T-cell (primary cell): ENCODE measurements at regions not wholly inside any gene's neighbourhood (a gene's known extent, or its start where the extent isn't known, plus 50 kb on each side); places are given as distances from the start of the nearest gene placed in this dataset.
"Not testable (repeated sequence)": the region's sequence is repeated elsewhere in the genome, so short reads cannot be mapped to it uniquely, and the experiment has no call there.

ENCODE experiments used
- ATAC-seq, 4 experiments: fragments of 200-7000 bp in 3 of 4; fragments of 150-1000 bp in 1 of 4; cut with Tn5 transposase; replicated peaks in 1 of 4; 1 replicate in 3 of 4; 2 replicates in 1 of 4; pipeline ENCODE4 v1.10.0; 2021; ENCODE audit warnings: moderate library complexity in 3 of 4, mild to moderate bottlenecking in 2 of 4, moderate number of reproducible peaks in 1 of 4
- CTCF ChIA-PET, 2 donors: fragments of 300-600 bp; sonication (Branson Sonifier 250); formaldehyde crosslinking; loops; one replicate each; lab custom pipeline; 2022; ENCODE audit warnings: antibody characterized with exemption in 2 of 2; lab: Charles Lee
- POLR2A ChIA-PET, 2 donors: fragments of 300-600 bp; sonication (Branson Sonifier 250); formaldehyde crosslinking; loops; one replicate each; lab custom pipeline; 2022; ENCODE audit warnings: antibody characterized with exemption in 2 of 2; lab: Charles Lee
- DNase-seq, 35 experiments: peaks; one replicate each; pipeline versions ENCODE4 v3.0.0 to v3.0.0-alpha.2; 2013 to 2023
- H3K27ac ChIP-seq: one replicate; pipeline ENCODE4 v1.5.1; 2013; ENCODE audit warnings: low read length
- H3K27me3 ChIP-seq, 2 experiments: replicated peaks in 1 of 2; 1 replicate in 1 of 2; 2 replicates in 1 of 2; pipeline versions ENCODE4 v1.6.1 to v1.7.0; 2013; ENCODE audit warnings: low read length in 1 of 2, mixed read lengths in 1 of 2; ENCODE audit not compliant: control insufficient read depth in 2 of 2, insufficient read depth in 2 of 2; ENCODE audit errors: extremely low read depth in 1 of 2
- H3K36me3 ChIP-seq, 2 donors: 1 replicate in 1 of 2; 2 replicates in 1 of 2; pipeline versions ENCODE4 v1.6.1 to v1.7.0; 2013; ENCODE audit warnings: low read length in 1 of 2; ENCODE audit not compliant: control insufficient read depth in 2 of 2, insufficient read depth in 1 of 2; ENCODE audit errors: extremely low read depth in 1 of 2
- H3K4me1 ChIP-seq, 2 experiments: 1 replicate in 1 of 2; 2 replicates in 1 of 2; pipeline versions ENCODE4 v1.6.1 to v1.7.0; 2013; ENCODE audit warnings: low read length in 2 of 2, mixed read lengths in 1 of 2; ENCODE audit not compliant: insufficient read depth in 2 of 2, control insufficient read depth in 1 of 2; ENCODE audit errors: extremely low read depth in 1 of 2
- H3K4me3 ChIP-seq, 2 donors: 1 replicate in 1 of 2; 2 replicates in 1 of 2; pipeline versions ENCODE4 v1.5.1 to v1.7.0; 2013; ENCODE audit warnings: mild to moderate bottlenecking in 2 of 2, low read length in 1 of 2, moderate library complexity in 1 of 2; ENCODE audit not compliant: control insufficient read depth in 1 of 2; ENCODE audit errors: extremely low read depth in 1 of 2
- H3K9me3 ChIP-seq: 2 replicates; pipeline ENCODE4 v1.7.0; 2013
- H3K27ac Mint-ChIP-seq, 2 donors: one replicate each; pipeline ENCODE4 v1.8.0; 2020 to 2021; ENCODE audit warnings: mild to moderate bottlenecking in 2 of 2, mixed read lengths in 2 of 2
- H3K27me3 Mint-ChIP-seq, 2 donors: one replicate each; pipeline ENCODE4 v1.8.0; 2021 to 2022; ENCODE audit warnings: mixed read lengths in 2 of 2
- H3K36me3 Mint-ChIP-seq: one replicate; pipeline ENCODE4 v1.8.0; 2021; ENCODE audit warnings: mixed read lengths
- H3K4me1 Mint-ChIP-seq, 3 donors: one replicate each; pipeline ENCODE4 v1.8.0; 2020 to 2022; ENCODE audit warnings: mixed read lengths in 3 of 3, mild to moderate bottlenecking in 1 of 3
- H3K4me3 Mint-ChIP-seq, 3 donors: one replicate each; pipeline ENCODE4 v1.8.0; 2020 to 2022; ENCODE audit warnings: mild to moderate bottlenecking in 3 of 3, mixed read lengths in 3 of 3, moderate library complexity in 3 of 3
- H3K9me3 Mint-ChIP-seq, 3 donors: one replicate each; pipeline ENCODE4 v1.8.0; 2020 to 2022; ENCODE audit warnings: mixed read lengths in 3 of 3
- WGBS: methylation state at CpG from one replicate; pipeline ENCODE4 v1.1.5; 2013; ENCODE audit warnings: missing lambda C conversion rate; ENCODE audit not compliant: insufficient coverage; 5-methylcytosine and 5-hydroxymethylcytosine counted together

DNA sequence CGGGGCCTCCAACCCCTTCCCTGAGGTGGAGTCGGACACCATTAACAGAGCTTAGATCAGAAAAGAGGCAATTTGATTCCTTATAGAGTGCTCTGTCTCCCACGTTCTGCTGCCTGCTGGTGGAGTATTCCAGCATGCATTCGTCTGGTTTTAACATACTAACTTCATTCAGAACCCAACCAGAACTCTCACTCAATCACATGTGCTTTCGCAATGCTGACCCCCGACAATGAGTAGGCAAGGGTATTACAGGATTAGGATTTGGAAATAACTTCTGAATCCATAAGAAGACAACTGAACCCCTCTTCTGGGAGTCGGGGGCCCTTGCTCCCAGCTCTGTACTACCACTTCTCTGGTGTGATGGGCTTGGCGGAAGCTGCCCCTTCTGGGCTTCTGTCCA, 55.7 kb upstream of the HABP2 start:
- ATAC-seq (no peak), DNase-seq (no peak)
- Histone ChIP-seq H3K4me1 (no peaks in the 10 kb centered on the region), H3K27ac (no peak overlapping the region), H3K36me3 (no peaks in the 10 kb centered on the region), H3K9me3 (no peaks in the 10 kb centered on the region), H3K27me3 (no peaks in the 10 kb centered on the region), H3K4me3 (no peak overlapping the region)
- Mint-ChIP-seq H3K4me1 (no peaks in the 10 kb centered on the region), H3K27ac (no peak overlapping the region), H3K27me3 (peaks cover 8 to 15% of the 10 kb centered on the region in 2 donors), H3K9me3 (no peaks in the 10 kb centered on the region), H3K36me3 (no peaks in the 10 kb centered on the region), H3K4me3 (no peak overlapping the region)
- ChIA-PET POLR2A (no interaction called here), CTCF (no interaction called here)
- WGBS = 67% methylated on average over 1 of the region's 8 CpGs

DNA sequence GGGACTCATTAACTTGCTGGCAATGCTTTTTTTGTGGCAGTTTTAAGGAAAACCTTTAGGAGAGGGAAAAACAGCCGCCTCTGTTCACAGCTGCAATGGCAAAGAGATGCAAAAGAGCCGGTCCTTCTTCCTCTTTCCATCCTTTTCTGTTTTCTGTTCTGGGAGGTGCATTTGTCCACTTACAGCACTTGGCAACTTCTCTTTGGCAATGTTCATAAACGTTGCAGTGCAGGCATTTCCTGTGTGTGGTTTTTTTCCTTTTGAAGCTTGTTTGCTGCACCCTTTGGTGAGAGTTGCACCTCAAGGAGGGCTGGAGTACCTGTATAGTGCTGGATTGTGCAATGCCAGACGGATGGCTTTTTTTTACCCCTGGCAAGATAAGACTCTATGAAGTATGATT, 53.9 kb upstream of the HABP2 start:
- ATAC-seq (no peak), DNase-seq (no peak)
- Histone ChIP-seq H3K27me3 (peaks cover 0 to 2% of the 10 kb centered on the region in 2 experiments), H3K36me3 (no peaks in the 10 kb centered on the region), H3K9me3 (no peaks in the 10 kb centered on the region), H3K4me3 (no peak overlapping the region), H3K4me1 (no peaks in the 10 kb centered on the region), H3K27ac (no peak overlapping the region)
- Mint-ChIP-seq H3K36me3 (no peaks in the 10 kb centered on the region), H3K9me3 (no peaks in the 10 kb centered on the region), H3K27me3 (peaks cover 8 to 21% of the 10 kb centered on the region in 2 donors), H3K4me3 (no peak overlapping the region), H3K4me1 (no peaks in the 10 kb centered on the region), H3K27ac (no peak overlapping the region)
- ChIA-PET POLR2A (no interaction called here), CTCF (no interaction called here)
- WGBS = 0% methylated on average over 2 of the region's 4 CpGs

DNA sequence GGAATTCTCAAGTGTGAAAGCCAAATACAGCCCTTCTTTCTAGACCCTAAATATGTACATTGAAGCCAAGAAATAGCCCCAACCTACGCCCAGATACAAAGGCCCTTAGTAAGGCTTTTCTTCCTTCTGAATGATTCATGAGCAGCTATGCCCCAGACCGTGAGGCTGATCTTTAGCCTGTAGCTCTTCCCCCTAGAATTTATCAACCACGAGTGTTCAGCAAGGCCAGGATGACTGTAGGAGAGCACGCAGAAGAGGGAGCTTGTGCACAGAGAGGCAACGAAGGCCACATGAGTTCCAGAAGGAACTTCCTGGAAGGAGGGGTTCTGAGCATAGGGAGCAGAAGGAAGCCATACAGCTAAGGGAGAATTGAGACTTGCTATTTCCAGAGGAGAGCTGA, 53.0 kb upstream of the HABP2 start:
- DNase-seq (no peak), ATAC-seq (no peak)
- H3K27me3 ChIP-seq = peaks cover 0 to 4% of the 10 kb centered on the region in 2 experiments
- Mint-ChIP-seq H3K4me1 (no peaks in the 10 kb centered on the region), H3K4me3 (no peak overlapping the region), H3K27me3 (peaks cover 8 to 25% of the 10 kb centered on the region in 2 donors), H3K27ac (no peak overlapping the region), H3K9me3 (no peaks in the 10 kb centered on the region), H3K36me3 (no peaks in the 10 kb centered on the region)
- no peaks in the 10 kb centered on the region for H3K4me1 ChIP-seq
- WGBS = 89% methylated on average over 2 of the region's 5 CpGs
- no peaks in the 10 kb centered on the region for H3K9me3 ChIP-seq
- no peak overlapping the region for H3K27ac ChIP-seq
- no peak overlapping the region for H3K4me3 ChIP-seq
- no peaks in the 10 kb centered on the region for H3K36me3 ChIP-seq
- ChIA-PET POLR2A (no interaction called here), CTCF (no interaction called here)

DNA sequence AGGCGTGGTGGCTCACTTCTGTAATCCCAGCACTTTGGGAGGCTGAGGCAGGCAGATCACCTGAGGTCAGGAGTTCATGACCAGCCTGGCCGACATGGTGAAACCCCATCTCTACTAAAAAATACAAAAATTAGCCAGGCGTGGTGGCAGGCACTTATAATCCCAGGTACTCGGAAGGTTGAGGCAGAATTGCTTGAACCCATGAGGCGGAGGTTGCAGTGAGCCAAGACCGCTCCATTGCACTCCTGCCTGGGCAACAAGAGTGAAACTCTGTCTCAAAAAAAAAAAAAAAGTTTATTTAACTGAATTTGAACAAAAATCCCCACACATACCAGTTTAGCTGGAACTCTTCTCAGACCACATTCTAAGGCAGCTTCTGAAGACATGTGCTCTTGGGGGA, 51.8 kb upstream of the HABP2 start:
- H3K9me3 Mint-ChIP-seq, H3K36me3 Mint-ChIP-seq, H3K36me3 ChIP-seq, H3K4me1 ChIP-seq, H3K9me3 ChIP-seq, H3K27ac Mint-ChIP-seq, CTCF ChIA-PET, H3K4me1 Mint-ChIP-seq, H3K27ac ChIP-seq, DNase-seq, H3K27me3 ChIP-seq, H3K4me3 ChIP-seq, ATAC-seq, H3K4me3 Mint-ChIP-seq: not testable (repeated sequence)
- peaks cover 7 to 17% of the 10 kb centered on the region in 2 donors for H3K27me3 Mint-ChIP-seq
- 92% methylated on average over 4 of the region's 6 CpGs for WGBS
- POLR2A ChIA-PET = interaction anchor here in 1 of 2 donors (0.6 kb wide), 2 partner anchors 9 to 47 kb away, joined by 3 to 6 read pairs; no protein-coding TSS in a partner anchor
